ENCODE measurements at regions not wholly inside any gene's neighbourhood (a gene's known extent, or its start where the extent isn't known, plus 50 kb on each side); places are given as distances from the start of the nearest gene placed in this dataset.

- peak; percentile 22 for DNase-seq
- H2AFZ ChIP-seq (ENCODE audit: low read depth), result no peak overlapping the region
- no peaks in the 10 kb centered on the region; the same call in 1 of the 2 replicates for H3K27me3 ChIP-seq (ENCODE audit: insufficient read depth)
- no peak overlapping the region for H3K4me3 ChIP-seq (ENCODE audit: low read depth in 2 of 2, low read length in 1 of 2)
- ChIA-PET CTCF (no interaction called here), POLR2A (no interaction called here)
- H3K9ac ChIP-seq, result no peak overlapping the region
- H3K4me1 ChIP-seq (ENCODE audit: control insufficient read depth in 1 of 2, insufficient read depth in 2 of 2, low read depth in 1 of 2, low read length in 1 of 2), result no peaks in the 10 kb centered on the region
- WGBS (ENCODE audit: low lambda C conversion rate), result 41% methylated on average over 16 of the region's 24 CpGs
- no peaks in the 10 kb centered on the region for H3K9me2 ChIP-seq
- no peaks in the 10 kb centered on the region for H3K79me2 ChIP-seq (ENCODE audit: insufficient read depth)
- H3K27ac ChIP-seq (ENCODE audit: low read depth in 2 of 2, low read length in 1 of 2), result no peak overlapping the region
- TF ChIP-seq REST (IDR thresholded peaks at IDR 0.05; ENCODE audit: low read depth, low read length) (no peak), USF1 (IDR thresholded peaks at IDR 0.05; ENCODE audit: borderline replicate concordance, low read depth) (no peak), GATA2 (CRISPR knock-in tag; IDR thresholded peaks at IDR 0.05) (no peak), MAX (IDR thresholded peaks at IDR 0.05; ENCODE audit: low read depth) (no peak)
- no peaks in the 10 kb centered on the region for H3K36me3 ChIP-seq (replicated peaks in 1 of 2; ENCODE audit: control insufficient read depth in 1 of 2, insufficient read depth in 2 of 2, low read length in 1 of 2)
- H3K9me3 ChIP-seq, result no peaks in the 10 kb centered on the region
- no peak overlapping the region for H3K4me2 ChIP-seq
- H4K20me1 ChIP-seq (ENCODE audit: insufficient read depth), result no peaks in the 10 kb centered on the region
- H3F3A ChIP-seq (replicated peaks; ENCODE audit: insufficient read depth), result no peaks in the 10 kb centered on the region
Observed at GRCh38 chr12:34205401-34205800, 183.1 kb downstream of the ALG10 start.

- no peaks in the 10 kb centered on the region for H3K9me3 ChIP-seq
- WGBS (ENCODE audit: low lambda C conversion rate), result 6% methylated on average over 14 of the region's 18 CpGs
- no peak for DNase-seq
- H4K20me1 ChIP-seq (ENCODE audit: insufficient read depth), result no peaks in the 10 kb centered on the region
- no peaks in the 10 kb centered on the region; the same call in 1 of the 2 replicates for H3K27me3 ChIP-seq (ENCODE audit: insufficient read depth)
- no peak for TF ChIP-seq MAX (IDR thresholded peaks at IDR 0.05; ENCODE audit: low read depth)
- TF ChIP-seq CTCF (IDR thresholded peaks at IDR 0.05), result no peak
- no peak for TF ChIP-seq FOXJ3 (CRISPR knock-in tag; IDR thresholded peaks at IDR 0.05)
- TF ChIP-seq RFX5 (IDR thresholded peaks at IDR 0.05; ENCODE audit: low read length), result no peak
- no peak for TF ChIP-seq RAD21 (IDR thresholded peaks at IDR 0.05; ENCODE audit: low read length)
- TF ChIP-seq CHD2 (IDR thresholded peaks at IDR 0.05; ENCODE audit: low read length, partially characterized antibody), result no peak
- no peak overlapping the region for H3K9ac ChIP-seq
- H3K9me2 ChIP-seq, result no peaks in the 10 kb centered on the region
- no peak overlapping the region for H3K4me2 ChIP-seq
- no peaks in the 10 kb centered on the region for H3K36me3 ChIP-seq (replicated peaks in 1 of 2; ENCODE audit: control insufficient read depth in 1 of 2, insufficient read depth in 2 of 2, low read length in 1 of 2)
- CTCF ChIA-PET, result no interaction called here
- no peaks in the 10 kb centered on the region for H3K4me1 ChIP-seq (ENCODE audit: control insufficient read depth in 1 of 2, insufficient read depth in 2 of 2, low read depth in 1 of 2, low read length in 1 of 2)
- H3F3A ChIP-seq (replicated peaks; ENCODE audit: insufficient read depth), result no peaks in the 10 kb centered on the region
- no peak overlapping the region for H3K4me3 ChIP-seq (ENCODE audit: low read depth in 2 of 2, low read length in 1 of 2)
- POLR2A ChIA-PET, result no interaction called here
- H3K79me2 ChIP-seq (ENCODE audit: insufficient read depth), result no peaks in the 10 kb centered on the region
- no peak overlapping the region for H3K27ac ChIP-seq (ENCODE audit: low read depth in 2 of 2, low read length in 1 of 2)
- no peak overlapping the region for H2AFZ ChIP-seq (ENCODE audit: low read depth)
Observed at GRCh38 chr12:34206061-34206785, 183.9 kb downstream of the ALG10 start.
